NCI-H2029 (cell line): ENCODE measurements at regions not wholly inside any gene's neighbourhood (a gene's known extent, or its start where the extent isn't known, plus 50 kb on each side); places are given as distances from the start of the nearest gene placed in this dataset.
"Not testable (repeated sequence)": the region's sequence is repeated elsewhere in the genome, so short reads cannot be mapped to it uniquely, and the experiment has no call there.

Experiments
- DNase-seq: peaks from one replicate; lab custom pipeline; 2025; lab: John Stamatoyannopoulos, UW

DNA sequence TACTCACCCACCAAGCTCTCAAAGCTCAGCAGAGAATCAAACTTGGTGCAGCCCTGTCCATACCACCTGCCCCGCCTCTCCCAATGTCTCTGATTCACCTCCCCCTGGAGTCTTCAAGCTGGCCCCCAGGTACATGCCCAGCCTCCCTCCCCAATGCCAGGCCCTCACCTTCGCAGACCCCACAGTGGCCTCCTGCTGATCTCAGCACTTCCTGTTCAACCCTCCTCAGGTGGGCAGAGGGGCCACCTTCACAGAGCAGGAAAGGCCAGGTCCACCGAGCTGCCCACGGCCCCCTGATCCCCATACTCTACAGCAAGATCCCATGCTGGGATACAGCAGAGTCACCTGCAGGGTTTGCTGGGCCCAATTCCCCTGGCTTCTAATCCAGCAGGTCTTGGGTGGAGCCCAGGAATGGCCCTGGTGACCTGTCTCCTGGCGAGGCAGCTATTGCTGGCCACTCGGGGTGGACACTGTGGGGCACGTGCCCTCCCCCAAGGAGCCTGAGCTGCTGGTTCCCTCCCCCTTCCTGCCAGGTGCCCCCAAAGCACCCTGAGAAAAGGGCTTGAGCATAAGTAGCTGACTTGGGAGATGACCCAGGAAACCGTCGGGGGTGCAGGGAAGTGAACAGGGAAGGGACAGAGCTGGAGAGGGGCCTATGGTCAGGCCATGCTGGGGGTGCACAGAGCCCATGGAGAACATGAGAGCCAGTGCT lies 150.7 kb downstream of the BRD1 start:
- no peak for DNase-seq

DNA sequence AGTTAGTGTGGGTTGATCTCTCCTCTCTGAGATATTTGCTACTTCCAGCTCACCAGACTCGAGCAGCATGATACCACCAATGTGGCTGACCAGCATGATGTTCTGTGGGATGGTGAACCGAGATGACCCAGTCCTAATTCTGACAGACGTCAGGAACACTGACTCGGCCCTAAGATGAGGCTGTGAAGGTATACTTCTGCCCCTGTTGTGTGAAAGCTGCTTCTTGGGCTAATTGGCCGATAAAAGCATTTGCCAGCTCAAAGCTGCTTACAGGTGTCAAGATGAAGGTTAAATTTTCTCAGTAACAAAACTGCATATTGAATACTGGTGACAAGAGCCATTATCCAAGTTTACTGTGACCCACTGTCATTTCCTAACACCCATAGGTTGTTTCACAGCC lies 151.4 kb downstream of the BRD1 start:
- no peak for DNase-seq

DNA sequence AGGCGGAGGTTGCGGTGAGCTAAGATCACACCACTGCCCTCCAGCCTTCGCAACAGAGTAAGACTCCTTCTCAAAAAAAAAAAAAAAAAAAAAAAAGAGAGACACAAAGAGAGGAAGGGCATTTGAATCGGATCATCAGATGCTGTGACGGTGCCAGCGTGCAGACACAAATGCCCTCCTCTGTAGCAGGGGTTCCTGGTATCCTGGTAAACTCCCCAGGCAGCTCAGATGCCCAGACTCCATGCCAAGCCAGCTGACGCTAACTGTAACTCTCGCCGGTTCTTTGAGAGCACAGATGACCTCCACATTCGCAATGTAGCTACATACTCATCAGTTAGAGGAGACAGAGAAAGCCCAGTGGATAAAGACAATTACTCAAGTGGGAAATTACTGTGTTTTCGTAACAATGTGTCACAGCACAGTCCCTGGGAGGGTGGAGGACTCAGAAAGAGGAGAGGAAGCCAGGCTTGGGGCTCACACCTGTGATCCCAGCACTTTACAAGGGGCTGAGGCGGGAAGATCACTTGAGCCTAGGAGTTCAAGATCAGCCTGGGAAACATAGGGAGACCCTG lies 153.1 kb downstream of the BRD1 start:
- no peak for DNase-seq

DNA sequence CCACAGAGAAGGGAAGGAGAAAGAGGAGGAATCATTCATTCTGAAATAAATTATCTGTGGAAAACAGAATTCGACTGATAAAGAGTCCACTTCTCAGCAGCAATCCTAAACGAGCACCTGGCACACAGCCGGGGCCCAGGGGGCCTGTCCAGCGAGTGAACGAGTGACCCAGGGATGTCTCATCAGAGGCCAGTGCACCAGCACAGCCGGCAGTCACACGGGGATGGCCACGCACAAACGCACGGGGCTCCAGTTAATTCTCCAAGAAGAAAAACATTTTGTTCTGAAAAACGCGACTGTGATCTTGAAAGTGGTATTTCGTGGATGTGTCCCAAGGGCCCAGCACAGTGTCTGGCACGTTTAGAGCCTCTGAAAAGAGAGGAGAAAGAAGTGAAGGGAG lies 154.6 kb downstream of the BRD1 start:
- no peak for DNase-seq

- DNase-seq, result no peak
Measured at GRCh38 chr22:49672014-49672516, 155.6 kb downstream of the BRD1 start.

- no peak for DNase-seq
Measured at GRCh38 chr22:49671331-49672013, 156.2 kb downstream of the BRD1 start.

DNA sequence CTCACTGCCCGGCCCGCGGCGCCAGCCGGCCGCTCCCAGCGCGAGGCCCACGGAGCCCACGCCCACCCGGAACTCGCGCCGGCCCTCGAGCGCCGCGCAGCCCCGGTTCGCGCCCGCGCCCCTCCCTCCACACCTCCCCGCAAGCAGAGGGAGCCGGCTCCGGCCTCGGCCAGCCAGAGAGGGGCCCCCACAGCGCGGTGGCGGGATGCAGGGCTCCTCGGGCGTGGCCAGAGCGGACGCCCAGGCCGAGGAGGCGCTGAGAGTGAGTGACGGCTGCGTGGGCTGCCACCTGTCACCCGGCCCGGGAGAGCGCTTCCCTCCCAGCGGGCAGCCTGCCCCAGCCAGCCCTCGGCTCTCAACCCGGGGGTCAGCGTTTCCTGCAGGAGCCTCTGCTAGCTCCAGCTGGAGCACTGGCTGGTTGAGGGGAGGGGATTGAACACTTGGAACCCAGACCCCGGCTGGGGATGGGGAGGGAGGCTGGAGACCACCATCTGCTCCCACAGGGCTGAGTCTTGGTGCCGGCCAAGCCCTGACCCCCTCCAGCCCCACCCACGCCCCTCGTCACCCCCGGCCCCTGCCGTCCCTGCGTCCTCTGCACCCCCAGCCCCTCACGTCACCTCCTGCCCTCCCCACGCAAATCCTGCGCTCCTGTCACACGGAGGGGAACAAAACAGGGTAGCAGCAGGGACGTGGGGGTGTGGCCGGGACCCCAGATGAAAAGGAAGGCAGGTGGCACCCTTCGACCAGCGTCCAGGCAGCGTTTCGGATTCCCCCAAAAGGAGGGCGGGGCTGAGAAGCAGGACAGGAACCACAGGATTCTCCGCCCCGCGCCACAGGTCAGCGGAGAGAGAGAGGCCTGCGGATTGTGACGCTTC lies 157.0 kb downstream of the BRD1 start:
- DNase-seq, result no peak

GRCh38 chr22:49669969-49670455 lies 157.7 kb downstream of the BRD1 start:
- not testable (repeated sequence) for DNase-seq

DNA sequence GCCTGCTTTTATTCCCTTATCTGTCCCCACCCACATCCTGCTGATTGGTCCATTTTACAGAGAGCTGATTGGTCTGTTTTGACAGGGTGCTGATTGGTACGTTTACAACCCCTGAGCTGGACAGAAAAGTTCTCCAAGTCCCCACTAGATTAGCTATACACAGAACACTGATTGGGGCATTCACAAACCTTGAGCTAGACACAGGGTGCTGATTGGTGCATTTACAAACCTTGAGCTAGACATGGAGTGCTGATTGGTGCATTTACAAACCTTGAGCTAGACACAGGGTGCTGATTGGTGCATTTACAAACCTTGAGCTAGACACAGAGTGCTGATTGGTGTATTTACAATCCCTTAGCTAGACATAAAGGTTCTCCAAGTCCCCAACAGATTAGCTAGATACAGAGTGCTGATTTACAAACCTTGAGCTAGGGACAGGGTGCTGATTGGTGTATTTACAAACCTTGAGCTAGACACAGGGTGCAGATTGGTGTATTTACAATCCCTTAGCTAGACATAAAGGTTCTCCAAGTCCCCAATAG lies 158.2 kb downstream of the BRD1 start:
- not testable (repeated sequence) for DNase-seq

DNA sequence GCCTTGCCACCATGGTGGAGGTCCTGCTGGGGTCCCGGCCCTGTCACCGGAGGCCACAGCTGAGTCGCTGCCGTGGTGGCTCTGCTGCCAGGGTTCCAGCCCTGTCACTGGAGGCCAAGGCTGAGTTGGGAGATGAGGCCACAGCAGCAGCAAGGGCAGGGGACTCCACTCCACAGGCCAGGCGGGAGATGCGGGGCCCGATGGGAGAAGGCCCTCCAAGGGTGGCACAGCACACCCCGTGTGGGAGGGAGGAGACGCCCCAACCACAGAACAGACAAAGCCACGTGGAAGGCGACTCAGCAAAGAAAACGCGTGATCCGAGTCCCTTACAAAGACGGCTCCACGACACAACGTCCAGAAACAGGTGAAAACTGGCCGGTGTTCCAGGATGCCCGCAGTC lies 159.3 kb downstream of the BRD1 start:
- no peak for DNase-seq

GRCh38 chr22:49667236-49667635 lies 160.4 kb downstream of the BRD1 start:
- DNase-seq, result no peak

- no peak for DNase-seq
Measured at GRCh38 chr22:49666146-49666809, 161.4 kb downstream of the BRD1 start.

DNA sequence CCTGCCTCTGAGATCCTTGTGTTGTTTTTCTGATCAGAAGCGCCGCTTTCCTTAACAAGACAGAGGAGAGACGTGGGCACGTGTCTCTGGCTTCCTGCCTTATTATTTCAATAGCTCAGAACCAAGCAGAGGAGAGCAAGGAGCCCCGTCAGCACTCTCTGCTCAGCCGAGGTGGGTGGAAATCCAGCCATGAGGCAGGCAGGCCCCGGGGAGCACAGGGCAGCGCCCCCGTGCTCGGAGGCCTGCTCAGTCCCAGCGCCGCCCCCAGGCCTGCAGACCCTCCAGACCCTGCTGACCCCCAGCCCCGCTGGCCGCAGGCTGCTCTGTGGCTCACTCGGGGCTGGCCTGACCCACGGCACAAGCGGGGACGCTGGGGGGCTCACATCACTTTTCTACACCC lies 162.8 kb downstream of the BRD1 start:
- no peak for DNase-seq

- no peak for DNase-seq
Measured at GRCh38 chr22:49664371-49664881, 163.2 kb downstream of the BRD1 start.

- DNase-seq, result no peak
Measured at GRCh38 chr22:49663823-49664222, 163.8 kb downstream of the BRD1 start.

- DNase-seq, result no peak
Measured at GRCh38 chr22:49663311-49663711, 164.4 kb downstream of the BRD1 start.

- no peak for DNase-seq
Measured at GRCh38 chr22:49662681-49663080, 165.0 kb downstream of the BRD1 start.

- DNase-seq, result no peak
Measured at GRCh38 chr22:49660794-49661781, 166.6 kb downstream of the BRD1 start.

- DNase-seq, result no peak
Measured at GRCh38 chr22:49660321-49660720, 167.4 kb downstream of the BRD1 start.

DNA sequence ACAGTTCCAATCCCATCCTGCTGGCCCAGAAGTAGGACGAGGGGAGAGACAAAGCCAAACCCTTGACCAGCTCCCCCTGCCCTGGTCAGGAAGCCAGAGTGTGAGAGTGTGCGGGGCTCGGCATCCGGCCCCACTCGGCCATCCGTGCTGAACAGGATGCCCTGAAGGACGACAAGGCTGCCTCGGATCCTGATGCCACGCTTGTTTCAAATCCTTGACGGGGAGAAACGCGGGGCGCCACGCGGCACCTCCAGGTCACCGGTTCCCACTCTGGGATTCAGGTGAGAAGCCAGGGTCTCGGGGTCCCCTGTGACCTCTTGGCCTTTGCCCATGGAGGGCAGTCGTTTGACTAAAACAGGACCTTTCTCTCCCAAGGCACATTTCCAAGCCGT lies 167.8 kb downstream of the BRD1 start:
- DNase-seq, result no peak
